ENCODE measurements at regions not wholly inside any gene's neighbourhood (a gene's known extent, or its start where the extent isn't known, plus 50 kb on each side); places are given as distances from the start of the nearest gene placed in this dataset.

DNA sequence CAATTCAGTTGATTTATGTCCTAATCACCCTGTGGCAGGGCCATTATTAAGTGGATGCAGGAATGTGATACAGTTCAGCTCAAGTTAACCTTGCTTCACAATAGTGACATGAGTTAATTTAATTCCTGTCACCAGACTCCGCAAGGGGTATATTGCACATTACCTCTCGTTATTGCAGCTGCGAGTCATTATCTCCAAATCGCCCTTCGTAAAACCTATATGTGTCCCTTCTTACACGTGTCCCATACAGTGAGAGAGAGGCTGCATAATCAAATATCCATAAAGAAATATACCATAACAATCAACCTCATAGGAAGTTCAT, 369.9 kb upstream of the ANXA10 start:
- CTCF ChIA-PET = no interaction called here
- no peaks in the 10 kb centered on the region for H3K4me1 ChIP-seq (ENCODE audit: control insufficient read depth, insufficient read depth, low read length)
- TF ChIP-seq ZNF544 (tag by site-specific recombination; IDR thresholded peaks at IDR 0.05) = no peak
- TF ChIP-seq ZNF169 (tag by site-specific recombination; IDR thresholded peaks at IDR 0.05) = no peak
- no peak for TF ChIP-seq GLIS2 (tag by site-specific recombination; IDR thresholded peaks at IDR 0.05)
- TF ChIP-seq, protein P1, sequence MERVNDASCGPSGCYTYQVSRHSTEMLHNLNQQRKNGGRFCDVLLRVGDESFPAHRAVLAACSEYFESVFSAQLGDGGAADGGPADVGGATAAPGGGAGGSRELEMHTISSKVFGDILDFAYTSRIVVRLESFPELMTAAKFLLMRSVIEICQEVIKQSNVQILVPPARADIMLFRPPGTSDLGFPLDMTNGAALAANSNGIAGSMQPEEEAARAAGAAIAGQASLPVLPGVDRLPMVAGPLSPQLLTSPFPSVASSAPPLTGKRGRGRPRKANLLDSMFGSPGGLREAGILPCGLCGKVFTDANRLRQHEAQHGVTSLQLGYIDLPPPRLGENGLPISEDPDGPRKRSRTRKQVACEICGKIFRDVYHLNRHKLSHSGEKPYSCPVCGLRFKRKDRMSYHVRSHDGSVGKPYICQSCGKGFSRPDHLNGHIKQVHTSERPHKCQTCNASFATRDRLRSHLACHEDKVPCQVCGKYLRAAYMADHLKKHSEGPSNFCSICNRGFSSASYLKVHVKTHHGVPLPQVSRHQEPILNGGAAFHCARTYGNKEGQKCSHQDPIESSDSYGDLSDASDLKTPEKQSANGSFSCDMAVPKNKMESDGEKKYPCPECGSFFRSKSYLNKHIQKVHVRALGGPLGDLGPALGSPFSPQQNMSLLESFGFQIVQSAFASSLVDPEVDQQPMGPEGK (tag by site-specific recombination; IDR thresholded peaks at IDR 0.05) = no peak
- TF ChIP-seq, protein P2, sequence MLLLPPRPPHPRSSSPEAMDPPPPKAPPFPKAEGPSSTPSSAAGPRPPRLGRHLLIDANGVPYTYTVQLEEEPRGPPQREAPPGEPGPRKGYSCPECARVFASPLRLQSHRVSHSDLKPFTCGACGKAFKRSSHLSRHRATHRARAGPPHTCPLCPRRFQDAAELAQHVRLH (tag by site-specific recombination; IDR thresholded peaks at IDR 0.05) = no peak
- no peak for TF ChIP-seq ZNF175 (tag by site-specific recombination; IDR thresholded peaks at IDR 0.05)
- no peak for TF ChIP-seq ZNF354C (tag by site-specific recombination; IDR thresholded peaks at IDR 0.05; ENCODE audit: borderline replicate concordance, low read depth)
- TF ChIP-seq ZFP69B (tag by site-specific recombination; IDR thresholded peaks at IDR 0.05) = no peak
- TF ChIP-seq ZNF202 (tag by site-specific recombination; IDR thresholded peaks at IDR 0.05; ENCODE audit: borderline replicate concordance) = no peak
- no peak for TF ChIP-seq GLI2 (tag by site-specific recombination; IDR thresholded peaks at IDR 0.05; ENCODE audit: borderline replicate concordance, low read depth)
- TF ChIP-seq, protein P3, sequence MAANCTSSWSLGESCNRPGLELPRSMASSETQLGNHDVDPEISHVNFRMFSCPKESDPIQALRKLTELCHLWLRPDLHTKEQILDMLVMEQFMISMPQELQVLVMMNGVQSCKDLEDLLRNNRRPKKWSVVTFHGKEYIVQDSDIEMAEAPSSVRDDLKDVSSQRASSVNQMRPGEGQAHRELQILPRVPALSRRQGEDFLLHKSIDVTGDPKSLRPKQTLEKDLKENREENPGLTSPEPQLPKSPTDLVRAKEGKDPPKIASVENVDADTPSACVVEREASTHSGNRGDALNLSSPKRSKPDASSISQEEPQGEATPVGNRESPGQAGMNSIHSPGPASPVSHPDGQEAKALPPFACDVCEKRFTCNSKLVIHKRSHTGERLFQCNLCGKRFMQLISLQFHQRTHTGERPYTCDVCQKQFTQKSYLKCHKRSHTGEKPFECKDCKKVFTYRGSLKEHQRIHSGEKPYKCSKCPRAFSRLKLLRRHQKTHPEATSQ (tag by site-specific recombination; IDR thresholded peaks at IDR 0.05) = no peak
- TF ChIP-seq, protein P4, sequence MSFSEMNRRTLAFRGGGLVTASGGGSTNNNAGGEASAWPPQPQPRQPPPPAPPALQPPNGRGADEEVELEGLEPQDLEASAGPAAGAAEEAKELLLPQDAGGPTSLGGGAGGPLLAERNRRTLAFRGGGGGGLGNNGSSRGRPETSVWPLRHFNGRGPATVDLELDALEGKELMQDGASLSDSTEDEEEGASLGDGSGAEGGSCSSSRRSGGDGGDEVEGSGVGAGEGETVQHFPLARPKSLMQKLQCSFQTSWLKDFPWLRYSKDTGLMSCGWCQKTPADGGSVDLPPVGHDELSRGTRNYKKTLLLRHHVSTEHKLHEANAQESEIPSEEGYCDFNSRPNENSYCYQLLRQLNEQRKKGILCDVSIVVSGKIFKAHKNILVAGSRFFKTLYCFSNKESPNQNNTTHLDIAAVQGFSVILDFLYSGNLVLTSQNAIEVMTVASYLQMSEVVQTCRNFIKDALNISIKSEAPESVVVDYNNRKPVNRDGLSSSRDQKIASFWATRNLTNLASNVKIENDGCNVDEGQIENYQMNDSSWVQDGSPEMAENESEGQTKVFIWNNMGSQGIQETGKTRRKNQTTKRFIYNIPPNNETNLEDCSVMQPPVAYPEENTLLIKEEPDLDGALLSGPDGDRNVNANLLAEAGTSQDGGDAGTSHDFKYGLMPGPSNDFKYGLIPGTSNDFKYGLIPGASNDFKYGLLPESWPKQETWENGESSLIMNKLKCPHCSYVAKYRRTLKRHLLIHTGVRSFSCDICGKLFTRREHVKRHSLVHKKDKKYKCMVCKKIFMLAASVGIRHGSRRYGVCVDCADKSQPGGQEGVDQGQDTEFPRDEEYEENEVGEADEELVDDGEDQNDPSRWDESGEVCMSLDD (tag by site-specific recombination; IDR thresholded peaks at IDR 0.05) = no peak
- no peak for TF ChIP-seq ZNF747 (tag by site-specific recombination; IDR thresholded peaks at IDR 0.05)
- TF ChIP-seq ZNF121 (tag by site-specific recombination; IDR thresholded peaks at IDR 0.05) = no peak
- TF ChIP-seq, protein P5, sequence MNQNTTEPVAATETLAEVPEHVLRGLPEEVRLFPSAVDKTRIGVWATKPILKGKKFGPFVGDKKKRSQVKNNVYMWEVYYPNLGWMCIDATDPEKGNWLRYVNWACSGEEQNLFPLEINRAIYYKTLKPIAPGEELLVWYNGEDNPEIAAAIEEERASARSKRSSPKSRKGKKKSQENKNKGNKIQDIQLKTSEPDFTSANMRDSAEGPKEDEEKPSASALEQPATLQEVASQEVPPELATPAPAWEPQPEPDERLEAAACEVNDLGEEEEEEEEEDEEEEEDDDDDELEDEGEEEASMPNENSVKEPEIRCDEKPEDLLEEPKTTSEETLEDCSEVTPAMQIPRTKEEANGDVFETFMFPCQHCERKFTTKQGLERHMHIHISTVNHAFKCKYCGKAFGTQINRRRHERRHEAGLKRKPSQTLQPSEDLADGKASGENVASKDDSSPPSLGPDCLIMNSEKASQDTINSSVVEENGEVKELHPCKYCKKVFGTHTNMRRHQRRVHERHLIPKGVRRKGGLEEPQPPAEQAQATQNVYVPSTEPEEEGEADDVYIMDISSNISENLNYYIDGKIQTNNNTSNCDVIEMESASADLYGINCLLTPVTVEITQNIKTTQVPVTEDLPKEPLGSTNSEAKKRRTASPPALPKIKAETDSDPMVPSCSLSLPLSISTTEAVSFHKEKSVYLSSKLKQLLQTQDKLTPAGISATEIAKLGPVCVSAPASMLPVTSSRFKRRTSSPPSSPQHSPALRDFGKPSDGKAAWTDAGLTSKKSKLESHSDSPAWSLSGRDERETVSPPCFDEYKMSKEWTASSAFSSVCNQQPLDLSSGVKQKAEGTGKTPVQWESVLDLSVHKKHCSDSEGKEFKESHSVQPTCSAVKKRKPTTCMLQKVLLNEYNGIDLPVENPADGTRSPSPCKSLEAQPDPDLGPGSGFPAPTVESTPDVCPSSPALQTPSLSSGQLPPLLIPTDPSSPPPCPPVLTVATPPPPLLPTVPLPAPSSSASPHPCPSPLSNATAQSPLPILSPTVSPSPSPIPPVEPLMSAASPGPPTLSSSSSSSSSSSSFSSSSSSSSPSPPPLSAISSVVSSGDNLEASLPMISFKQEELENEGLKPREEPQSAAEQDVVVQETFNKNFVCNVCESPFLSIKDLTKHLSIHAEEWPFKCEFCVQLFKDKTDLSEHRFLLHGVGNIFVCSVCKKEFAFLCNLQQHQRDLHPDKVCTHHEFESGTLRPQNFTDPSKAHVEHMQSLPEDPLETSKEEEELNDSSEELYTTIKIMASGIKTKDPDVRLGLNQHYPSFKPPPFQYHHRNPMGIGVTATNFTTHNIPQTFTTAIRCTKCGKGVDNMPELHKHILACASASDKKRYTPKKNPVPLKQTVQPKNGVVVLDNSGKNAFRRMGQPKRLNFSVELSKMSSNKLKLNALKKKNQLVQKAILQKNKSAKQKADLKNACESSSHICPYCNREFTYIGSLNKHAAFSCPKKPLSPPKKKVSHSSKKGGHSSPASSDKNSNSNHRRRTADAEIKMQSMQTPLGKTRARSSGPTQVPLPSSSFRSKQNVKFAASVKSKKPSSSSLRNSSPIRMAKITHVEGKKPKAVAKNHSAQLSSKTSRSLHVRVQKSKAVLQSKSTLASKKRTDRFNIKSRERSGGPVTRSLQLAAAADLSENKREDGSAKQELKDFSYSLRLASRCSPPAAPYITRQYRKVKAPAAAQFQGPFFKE (tag by site-specific recombination; IDR thresholded peaks at IDR 0.05; ENCODE audit: borderline replicate concordance) = no peak
- no peak for TF ChIP-seq ZNF560 (tag by site-specific recombination; IDR thresholded peaks at IDR 0.05; ENCODE audit: borderline replicate concordance)
- TF ChIP-seq ZNF311 (tag by site-specific recombination; IDR thresholded peaks at IDR 0.05; ENCODE audit: borderline replicate concordance) = no peak
- no peak for TF ChIP-seq ZNF423 (tag by site-specific recombination; IDR thresholded peaks at IDR 0.05)
- no peaks in the 10 kb centered on the region for H3K36me3 ChIP-seq (ENCODE audit: control insufficient read depth in 2 of 2, insufficient read depth in 1 of 2, low read length in 2 of 2)
- H3K27ac ChIP-seq (ENCODE audit: extremely low read depth, low read depth, low read length) = no peak overlapping the region
- no peak overlapping the region for H3K4me3 ChIP-seq (ENCODE audit: low read depth, low read length)
- POLR2A ChIA-PET = no interaction called here
- H3K9me3 ChIP-seq (ENCODE audit: control insufficient read depth, insufficient read depth, low read depth, low read length) = no peaks in the 10 kb centered on the region
